PC-3 (cell line): ENCODE measurements at regions not wholly inside any gene's neighbourhood (a gene's known extent, or its start where the extent isn't known, plus 50 kb on each side); places are given as distances from the start of the nearest gene placed in this dataset.
"Not testable (repeated sequence)": the region's sequence is repeated elsewhere in the genome, so short reads cannot be mapped to it uniquely, and the experiment has no call there.

Source experiments
- ATAC-seq: fragments of 200-7000 bp; cut with Tn5 transposase; 2 replicates; pipeline ENCODE4 v1.9.1; 2020; ENCODE audit warnings: mild to moderate bottlenecking, moderate library complexity
- BruUV-seq: library from RNA; stranded (reverse); fragments of 400-500 nt; replicated peaks from 2 replicates; lab custom pipeline; 2021; lab: Mats Ljungman, UMichigan
- CTCF ChIA-PET: fragments of 300-600 bp; sonication (Branson Sonifier 250); formaldehyde crosslinking; loops from one replicate; lab custom pipeline; 2022; ENCODE audit warnings: antibody characterized with exemption; lab: Charles Lee
- POLR2A ChIA-PET: fragments of 300-600 bp; sonication (Branson Sonifier 250); formaldehyde crosslinking; loops from one replicate; lab custom pipeline; 2022; ENCODE audit warnings: antibody characterized with exemption; ENCODE audit not compliant: unreplicated experiment; lab: Charles Lee
- DNase-seq: peaks from one replicate; pipeline ENCODE4 v3.0.0-alpha.2; 2015
- H2AFZ ChIP-seq: fragments of 300-600 bp; sonication (generic); 2 replicates; pipeline ENCODE4 v1.6.0; 2016; ENCODE audit warnings: antibody characterized with exemption, low read length
- H3F3A ChIP-seq: fragments of 300-600 bp; sonication (generic); one replicate; pipeline ENCODE4 v1.6.0; 2017; ENCODE audit warnings: antibody characterized with exemption, low read length, control low read depth, mild to moderate bottlenecking; ENCODE audit not compliant: unreplicated experiment
- H3K27ac ChIP-seq: fragments of 300-600 bp; sonication (generic); 2 replicates; pipeline ENCODE4 v1.5.1; 2016; ENCODE audit warnings: mild to moderate bottlenecking, low read length
- H3K27me3 ChIP-seq: fragments of 300-600 bp; sonication (generic); 2 replicates; pipeline ENCODE4 v1.6.1; 2016; ENCODE audit warnings: low read length, mixed read lengths
- H3K36me3 ChIP-seq: fragments of 300-600 bp; sonication (generic); 2 replicates; pipeline ENCODE4 v1.6.1; 2016; ENCODE audit warnings: low read depth, mixed run types, low read length, mixed read lengths
- H3K4me1 ChIP-seq: fragments of 300-600 bp; sonication (generic); 2 replicates; pipeline ENCODE4 v1.5.1; 2016; ENCODE audit warnings: low read length; ENCODE audit not compliant: insufficient read depth
- H3K4me2 ChIP-seq: fragments of 300-600 bp; sonication (generic); 2 replicates; pipeline ENCODE4 v1.6.0; 2016; ENCODE audit warnings: low read length
- H3K4me3 ChIP-seq: fragments of 300-600 bp; sonication (generic); 2 replicates; pipeline ENCODE4 v1.5.1; 2016; ENCODE audit warnings: mild to moderate bottlenecking, low read length, mixed read lengths
- H3K79me2 ChIP-seq: fragments of 300-600 bp; sonication (generic); 2 replicates; pipeline ENCODE4 v1.6.1; 2017; ENCODE audit warnings: low read length, mixed read lengths
- H3K9ac ChIP-seq: fragments of 300-600 bp; sonication (generic); 2 replicates; pipeline ENCODE4 v1.6.0; 2016; ENCODE audit warnings: mild to moderate bottlenecking, low read length
- H3K9me2 ChIP-seq: fragments of 300-600 bp; sonication (generic); replicated peaks from 2 replicates; pipeline ENCODE4 v1.6.1; 2016; ENCODE audit warnings: mixed run types, low read length, mixed read lengths
- H3K9me3 ChIP-seq: fragments of 300-600 bp; sonication (generic); 2 replicates; pipeline ENCODE4 v1.6.1; 2016; ENCODE audit warnings: low read length, mixed read lengths
- H4K20me1 ChIP-seq: fragments of 300-600 bp; sonication (generic); 2 replicates; pipeline ENCODE4 v1.6.1; 2016; ENCODE audit warnings: low read length, mixed read lengths
- CTCF ChIP-seq: fragments of 300-600 bp; sonication (generic); conservative IDR thresholded peaks from 2 replicates; pipeline ENCODE4 v1.5.1; 2017; ENCODE audit warnings: antibody characterized with exemption, low read depth, mild to moderate bottlenecking, low read length
- EZH2 ChIP-seq: fragments of 300-600 bp; sonication (generic); IDR thresholded peaks from one replicate; pipeline ENCODE4 v1.6.1; 2017; ENCODE audit warnings: antibody characterized with exemption, mild to moderate bottlenecking, low read length; ENCODE audit not compliant: unreplicated experiment
- EZH2phosphoT487 ChIP-seq: fragments of 300-600 bp; sonication (generic); IDR thresholded peaks from 2 replicates; pipeline ENCODE4 v1.6.1; 2018; ENCODE audit warnings: mild to moderate bottlenecking, antibody characterized with exemption, low read length, borderline replicate concordance
- intact Hi-C: fragments of 100-400 bp; cut with micrococcal nuclease; formaldehyde crosslinking; loops from 2 replicates; pipeline ENCODE4 v1.9.0; 2023

GRCh38 chr6:157732007-157732406, 91.0 kb upstream of the SNX9 start:
- DNase-seq = no peak
- H3F3A ChIP-seq = no peaks in the 10 kb centered on the region
- no peaks in the 10 kb centered on the region for H3K4me1 ChIP-seq
- H3K9me3 ChIP-seq = no peaks in the 10 kb centered on the region
- no TSS peak for BruUV-seq
- H3K36me3 ChIP-seq = no peaks in the 10 kb centered on the region
- H3K9me2 ChIP-seq = no peaks in the 10 kb centered on the region
- H3K27ac ChIP-seq = no peak overlapping the region
- H2AFZ ChIP-seq = no peak overlapping the region
- H3K79me2 ChIP-seq = no peaks in the 10 kb centered on the region
- intact Hi-C loops = no loop called here
- TF ChIP-seq EZH2 (no peak), CTCF (no peak), EZH2phosphoT487 (no peak)
- no peaks in the 10 kb centered on the region for H3K27me3 ChIP-seq
- H3K9ac ChIP-seq = no peak overlapping the region
- ChIA-PET POLR2A (no interaction called here), CTCF (no interaction called here)
- H4K20me1 ChIP-seq = no peaks in the 10 kb centered on the region
- H3K4me3 ChIP-seq = no peak overlapping the region
- no peak overlapping the region for H3K4me2 ChIP-seq
- no peak for ATAC-seq

GRCh38 chr6:157732416-157733161, 90.5 kb upstream of the SNX9 start:
- no peak overlapping the region for H2AFZ ChIP-seq
- ChIA-PET CTCF (no interaction called here), POLR2A (no interaction called here)
- H3F3A ChIP-seq = no peaks in the 10 kb centered on the region
- H3K9me2 ChIP-seq = no peaks in the 10 kb centered on the region
- no peaks in the 10 kb centered on the region for H3K36me3 ChIP-seq
- no peak overlapping the region for H3K27ac ChIP-seq
- H4K20me1 ChIP-seq = no peaks in the 10 kb centered on the region
- no peaks in the 10 kb centered on the region for H3K79me2 ChIP-seq
- H3K27me3 ChIP-seq = no peaks in the 10 kb centered on the region
- BruUV-seq = no TSS peak
- DNase-seq = no peak
- H3K4me3 ChIP-seq = no peak overlapping the region
- TF ChIP-seq EZH2phosphoT487 (no peak), CTCF (no peak), EZH2 (no peak)
- H3K9ac ChIP-seq = no peak overlapping the region
- H3K4me1 ChIP-seq = no peaks in the 10 kb centered on the region
- intact Hi-C loops = no loop called here
- no peak for ATAC-seq
- H3K9me3 ChIP-seq = no peaks in the 10 kb centered on the region
- no peak overlapping the region for H3K4me2 ChIP-seq

- H2AFZ ChIP-seq, H3K4me3 ChIP-seq, POLR2A ChIA-PET, H4K20me1 ChIP-seq, H3K4me1 ChIP-seq, BruUV-seq, intact Hi-C loops, ATAC-seq, H3K79me2 ChIP-seq, H3K36me3 ChIP-seq, H3F3A ChIP-seq, H3K9me3 ChIP-seq, CTCF ChIA-PET, H3K4me2 ChIP-seq, DNase-seq, H3K9me2 ChIP-seq, H3K27ac ChIP-seq, H3K27me3 ChIP-seq, H3K9ac ChIP-seq: not testable (repeated sequence)
Observed at GRCh38 chr6:157736555-157736954, 86.5 kb upstream of the SNX9 start.
